Neural cell (in vitro differentiated cells): ENCODE measurements at regions not wholly inside any gene's neighbourhood (a gene's known extent, or its start where the extent isn't known, plus 50 kb on each side); places are given as distances from the start of the nearest gene placed in this dataset.

Source experiments
- H2AFZ ChIP-seq: fragments of 200-600, 300-800 bp; sonication (generic), shearing (Covaris generic); 2 replicates; pipeline ENCODE4 v1.6.0; 2014; ENCODE audit warnings: low read depth, mild to moderate bottlenecking, antibody characterized with exemption, low read length, moderate library complexity
- H3F3A ChIP-seq: fragments of 200-600 bp; shearing (Covaris generic); 2 replicates; pipeline ENCODE4 v1.6.1; 2016; ENCODE audit warnings: mild to moderate bottlenecking, moderate library complexity, mixed read lengths, antibody characterized with exemption, low read length; ENCODE audit not compliant: insufficient read depth, poor library complexity, severe bottlenecking
- H3K27ac ChIP-seq: fragments of 200-600, 300-800 bp; sonication (generic), shearing (Covaris generic); 2 replicates; pipeline ENCODE4 v1.5.1; 2014; ENCODE audit warnings: mild to moderate bottlenecking, low read length, moderate library complexity
- H3K27me3 ChIP-seq: fragments of 300-800, 200-600 bp; sonication (generic), shearing (Covaris generic); 2 replicates; pipeline ENCODE4 v1.6.0; 2014; ENCODE audit warnings: mild to moderate bottlenecking, low read depth, low read length, moderate library complexity; ENCODE audit not compliant: insufficient read depth
- H3K36me3 ChIP-seq: fragments of 300-800, 200-600 bp; sonication (generic), shearing (Covaris generic); 2 replicates; pipeline ENCODE4 v1.5.1; 2014; ENCODE audit warnings: mild to moderate bottlenecking, antibody characterized with exemption, low read length, moderate library complexity; ENCODE audit not compliant: insufficient read depth
- H3K4me2 ChIP-seq: fragments of 300-800, 200-600 bp; sonication (generic), shearing (Covaris generic); 2 replicates; pipeline ENCODE4 v1.6.0; 2014; ENCODE audit warnings: mild to moderate bottlenecking, low read length
- H3K4me3 ChIP-seq: fragments of 300-800, 200-600 bp; sonication (generic), shearing (Covaris generic); 2 replicates; pipeline ENCODE4 v1.5.1; 2014; ENCODE audit warnings: mild to moderate bottlenecking, low read length, moderate library complexity
- H3K79me2 ChIP-seq: fragments of 200-600 bp; shearing (Covaris generic); replicated peaks from 2 replicates; pipeline ENCODE4 v1.6.0; 2014; ENCODE audit warnings: mild to moderate bottlenecking, low read length, moderate library complexity; ENCODE audit not compliant: insufficient read depth
- H3K9ac ChIP-seq: fragments of 300-800, 200-600 bp; sonication (generic), shearing (Covaris generic); 2 replicates; pipeline ENCODE4 v1.6.1; 2016; ENCODE audit warnings: mild to moderate bottlenecking, low read length, mixed read lengths
- H3K9me2 ChIP-seq: fragments of 200-600 bp; shearing (Covaris generic); 2 replicates; pipeline ENCODE4 v1.6.1; 2016; ENCODE audit warnings: mild to moderate bottlenecking, low read length, mixed read lengths; ENCODE audit not compliant: insufficient read depth
- H3K9me3 ChIP-seq: fragments of 200-600, 300-800 bp; sonication (generic), shearing (Covaris generic); 2 replicates; pipeline ENCODE4 v1.6.1; 2016; ENCODE audit warnings: mild to moderate bottlenecking, mixed run types, low read length, moderate library complexity, mixed read lengths
- H4K20me1 ChIP-seq: fragments of 200-600 bp; shearing (Covaris generic); 2 replicates; pipeline ENCODE4 v1.6.1; 2016; ENCODE audit warnings: mild to moderate bottlenecking, mixed run types; ENCODE audit not compliant: insufficient read depth
- EP300 ChIP-seq: fragments of 450-650 bp; conservative IDR thresholded peaks from 2 replicates; pipeline ENCODE4 v1.6.1; 2014; ENCODE audit warnings: antibody characterized with exemption, mild to moderate bottlenecking, moderate library complexity; ENCODE audit not compliant: poor library complexity, severe bottlenecking
- EZH2 ChIP-seq: fragments of 200-600, 300-800 bp; shearing (Covaris generic), sonication (generic); IDR thresholded peaks from 2 replicates; pipeline ENCODE4 v1.6.1; 2014; ENCODE audit warnings: antibody characterized with exemption, low read length, borderline replicate concordance, mild to moderate bottlenecking; ENCODE audit not compliant: insufficient read depth, poor library complexity, severe bottlenecking
- MXI1 ChIP-seq: fragments of 450-650 bp; conservative IDR thresholded peaks from 2 replicates; pipeline ENCODE4 v1.6.1; 2014; ENCODE audit warnings: antibody characterized with exemption, mild to moderate bottlenecking; ENCODE audit not compliant: poor library complexity, severe bottlenecking
- POLR2AphosphoS5 ChIP-seq: IDR thresholded peaks from 2 replicates; pipeline ENCODE4 v1.6.1; 2012
- RAD21 ChIP-seq: fragments of 450-650 bp; conservative IDR thresholded peaks from 2 replicates; pipeline ENCODE4 v1.6.1; 2014; ENCODE audit warnings: antibody characterized with exemption, mild to moderate bottlenecking, moderate library complexity
- SMC3 ChIP-seq: fragments of 450-650 bp; conservative IDR thresholded peaks from 2 replicates; pipeline ENCODE4 v1.6.1; 2014; ENCODE audit warnings: antibody characterized with exemption, mild to moderate bottlenecking, moderate library complexity; ENCODE audit not compliant: poor library complexity
- TAF1 ChIP-seq: IDR thresholded peaks from 2 replicates; pipeline ENCODE4 v1.6.1; 2012; ENCODE audit warnings: low read depth
- TF ChIP-seq, protein P1 (sequence below): fragments of 450-650 bp; IDR thresholded peaks from 2 replicates; pipeline ENCODE4 v1.5.1; 2014; ENCODE audit warnings: antibody characterized with exemption, mild to moderate bottlenecking, moderate library complexity; ENCODE audit not compliant: poor library complexity, severe bottlenecking
- TF ChIP-seq, protein P2 (sequence below): IDR thresholded peaks from 2 replicates; pipeline ENCODE4 v1.6.1; 2012; ENCODE audit warnings: borderline replicate concordance

DNA sequence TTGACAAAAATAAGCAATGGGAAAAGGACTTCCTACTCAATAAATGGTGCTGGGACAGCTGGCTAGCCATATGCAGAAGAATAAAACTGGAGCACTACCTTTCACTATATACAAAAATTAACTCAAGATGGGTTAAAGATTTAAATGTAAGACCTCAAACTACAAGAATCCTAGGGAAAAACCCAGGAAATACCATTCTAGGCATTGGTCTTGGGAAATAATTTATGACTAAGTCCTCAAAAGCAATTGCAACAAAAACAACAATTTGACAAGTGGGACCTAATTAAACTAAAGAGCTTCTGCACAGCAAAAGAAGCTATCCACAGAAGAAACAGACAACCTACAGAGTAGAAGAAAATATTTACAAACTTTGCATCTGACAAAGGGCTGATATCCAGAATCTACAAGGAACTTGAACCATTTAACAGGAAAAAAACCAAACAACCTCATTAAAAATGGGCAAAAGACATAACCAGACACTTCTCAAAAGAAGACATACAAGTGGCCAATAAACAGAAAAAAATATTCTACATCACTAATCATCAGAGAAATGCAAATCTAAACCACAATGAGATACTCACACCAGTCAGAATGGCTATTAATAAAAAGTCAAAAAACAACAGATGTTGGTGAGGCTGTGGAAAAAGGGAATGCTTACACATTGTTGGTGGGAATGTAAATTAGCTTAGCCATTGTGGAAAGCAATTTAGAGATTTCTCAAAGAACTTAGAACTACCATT is 75.2 kb upstream of the CPEB4 start:
- no peak overlapping the region for H3K9ac ChIP-seq
- H3K27me3 ChIP-seq: no peaks in the 10 kb centered on the region
- TF ChIP-seq, protein P1, sequence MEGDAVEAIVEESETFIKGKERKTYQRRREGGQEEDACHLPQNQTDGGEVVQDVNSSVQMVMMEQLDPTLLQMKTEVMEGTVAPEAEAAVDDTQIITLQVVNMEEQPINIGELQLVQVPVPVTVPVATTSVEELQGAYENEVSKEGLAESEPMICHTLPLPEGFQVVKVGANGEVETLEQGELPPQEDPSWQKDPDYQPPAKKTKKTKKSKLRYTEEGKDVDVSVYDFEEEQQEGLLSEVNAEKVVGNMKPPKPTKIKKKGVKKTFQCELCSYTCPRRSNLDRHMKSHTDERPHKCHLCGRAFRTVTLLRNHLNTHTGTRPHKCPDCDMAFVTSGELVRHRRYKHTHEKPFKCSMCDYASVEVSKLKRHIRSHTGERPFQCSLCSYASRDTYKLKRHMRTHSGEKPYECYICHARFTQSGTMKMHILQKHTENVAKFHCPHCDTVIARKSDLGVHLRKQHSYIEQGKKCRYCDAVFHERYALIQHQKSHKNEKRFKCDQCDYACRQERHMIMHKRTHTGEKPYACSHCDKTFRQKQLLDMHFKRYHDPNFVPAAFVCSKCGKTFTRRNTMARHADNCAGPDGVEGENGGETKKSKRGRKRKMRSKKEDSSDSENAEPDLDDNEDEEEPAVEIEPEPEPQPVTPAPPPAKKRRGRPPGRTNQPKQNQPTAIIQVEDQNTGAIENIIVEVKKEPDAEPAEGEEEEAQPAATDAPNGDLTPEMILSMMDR: no peak
- TF ChIP-seq POLR2AphosphoS5: no peak
- TF ChIP-seq MXI1: no peak
- TF ChIP-seq RAD21: no peak
- TF ChIP-seq TAF1: no peak
- TF ChIP-seq, protein P2, sequence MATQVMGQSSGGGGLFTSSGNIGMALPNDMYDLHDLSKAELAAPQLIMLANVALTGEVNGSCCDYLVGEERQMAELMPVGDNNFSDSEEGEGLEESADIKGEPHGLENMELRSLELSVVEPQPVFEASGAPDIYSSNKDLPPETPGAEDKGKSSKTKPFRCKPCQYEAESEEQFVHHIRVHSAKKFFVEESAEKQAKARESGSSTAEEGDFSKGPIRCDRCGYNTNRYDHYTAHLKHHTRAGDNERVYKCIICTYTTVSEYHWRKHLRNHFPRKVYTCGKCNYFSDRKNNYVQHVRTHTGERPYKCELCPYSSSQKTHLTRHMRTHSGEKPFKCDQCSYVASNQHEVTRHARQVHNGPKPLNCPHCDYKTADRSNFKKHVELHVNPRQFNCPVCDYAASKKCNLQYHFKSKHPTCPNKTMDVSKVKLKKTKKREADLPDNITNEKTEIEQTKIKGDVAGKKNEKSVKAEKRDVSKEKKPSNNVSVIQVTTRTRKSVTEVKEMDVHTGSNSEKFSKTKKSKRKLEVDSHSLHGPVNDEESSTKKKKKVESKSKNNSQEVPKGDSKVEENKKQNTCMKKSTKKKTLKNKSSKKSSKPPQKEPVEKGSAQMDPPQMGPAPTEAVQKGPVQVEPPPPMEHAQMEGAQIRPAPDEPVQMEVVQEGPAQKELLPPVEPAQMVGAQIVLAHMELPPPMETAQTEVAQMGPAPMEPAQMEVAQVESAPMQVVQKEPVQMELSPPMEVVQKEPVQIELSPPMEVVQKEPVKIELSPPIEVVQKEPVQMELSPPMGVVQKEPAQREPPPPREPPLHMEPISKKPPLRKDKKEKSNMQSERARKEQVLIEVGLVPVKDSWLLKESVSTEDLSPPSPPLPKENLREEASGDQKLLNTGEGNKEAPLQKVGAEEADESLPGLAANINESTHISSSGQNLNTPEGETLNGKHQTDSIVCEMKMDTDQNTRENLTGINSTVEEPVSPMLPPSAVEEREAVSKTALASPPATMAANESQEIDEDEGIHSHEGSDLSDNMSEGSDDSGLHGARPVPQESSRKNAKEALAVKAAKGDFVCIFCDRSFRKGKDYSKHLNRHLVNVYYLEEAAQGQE: no peak
- TF ChIP-seq EZH2: no peak
- TF ChIP-seq SMC3: no peak
- no peak for TF ChIP-seq EP300
- H3K9me2 ChIP-seq: no peaks in the 10 kb centered on the region
- H3F3A ChIP-seq: peaks cover 4% of the 10 kb centered on the region
- H2AFZ ChIP-seq: no peak overlapping the region
- no peak overlapping the region for H3K27ac ChIP-seq
- H3K9me3 ChIP-seq: no peaks in the 10 kb centered on the region
- H3K4me2 ChIP-seq: no peak overlapping the region
- H4K20me1 ChIP-seq: no peaks in the 10 kb centered on the region
- no peaks in the 10 kb centered on the region for H3K79me2 ChIP-seq
- H3K4me3 ChIP-seq: no peak overlapping the region
- H3K36me3 ChIP-seq: no peaks in the 10 kb centered on the region

DNA sequence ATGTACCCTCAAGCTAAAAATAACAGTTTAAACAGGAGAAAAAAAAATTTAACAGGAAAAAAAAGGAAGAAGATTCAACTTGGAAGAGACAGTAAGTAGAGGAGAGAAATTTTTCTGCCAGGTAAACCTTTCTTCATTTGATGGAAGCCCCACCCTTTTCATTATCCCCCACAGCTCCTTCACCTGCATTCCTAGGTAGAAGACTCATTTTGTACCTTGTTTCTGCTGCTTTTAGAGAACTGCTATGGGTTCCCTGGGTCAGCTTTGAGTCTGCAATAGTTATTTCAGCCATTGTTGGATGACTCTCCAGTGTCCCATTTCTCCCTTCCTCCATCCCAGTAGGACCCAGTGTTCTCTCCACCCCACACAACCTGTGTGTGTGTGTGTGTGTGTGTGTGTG is 74.1 kb upstream of the CPEB4 start:
- Histone ChIP-seq H3K4me3 (no peak overlapping the region), H3K9me3 (no peaks in the 10 kb centered on the region)
- TF ChIP-seq MXI1 (no peak), EP300 (no peak), POLR2AphosphoS5 (no peak), EZH2 (no peak), RAD21 (no peak), SMC3 (no peak), TAF1 (no peak)
- TF ChIP-seq, protein P1: no peak
- TF ChIP-seq, protein P2: no peak

More for the DNA sequence above, 74.1 kb upstream of the CPEB4 start:
- H3K9ac ChIP-seq: no peak overlapping the region
- H3F3A ChIP-seq: peaks cover 4% of the 10 kb centered on the region
- no peak overlapping the region for H3K27ac ChIP-seq
- no peaks in the 10 kb centered on the region for H3K27me3 ChIP-seq
- no peaks in the 10 kb centered on the region for H3K9me2 ChIP-seq
- no peak overlapping the region for H3K4me2 ChIP-seq
- H2AFZ ChIP-seq: no peak overlapping the region
- no peaks in the 10 kb centered on the region for H3K79me2 ChIP-seq
- H4K20me1 ChIP-seq: no peaks in the 10 kb centered on the region
- no peaks in the 10 kb centered on the region for H3K36me3 ChIP-seq
